HG03469 (cell line): ENCODE measurements at regions not wholly inside any gene's neighbourhood (a gene's known extent, or its start where the extent isn't known, plus 50 kb on each side); places are given as distances from the start of the nearest gene placed in this dataset.
"Not testable (repeated sequence)": the region's sequence is repeated elsewhere in the genome, so short reads cannot be mapped to it uniquely, and the experiment has no call there.

Source experiments
- ATAC-seq: cut with Tn5 transposase; IDR thresholded peaks from one replicate; pipeline ENCODE4 v1.9.1; 2021; ENCODE audit warnings: mild to moderate bottlenecking, moderate library complexity, moderate number of reproducible peaks; ENCODE audit not compliant: unreplicated experiment

- no peak for ATAC-seq
Measured at GRCh38 chr2:8551622-8552074, 130.2 kb upstream of the ID2 start.

- ATAC-seq = no peak
Measured at GRCh38 chr2:8552293-8552801, 129.5 kb upstream of the ID2 start.

DNA sequence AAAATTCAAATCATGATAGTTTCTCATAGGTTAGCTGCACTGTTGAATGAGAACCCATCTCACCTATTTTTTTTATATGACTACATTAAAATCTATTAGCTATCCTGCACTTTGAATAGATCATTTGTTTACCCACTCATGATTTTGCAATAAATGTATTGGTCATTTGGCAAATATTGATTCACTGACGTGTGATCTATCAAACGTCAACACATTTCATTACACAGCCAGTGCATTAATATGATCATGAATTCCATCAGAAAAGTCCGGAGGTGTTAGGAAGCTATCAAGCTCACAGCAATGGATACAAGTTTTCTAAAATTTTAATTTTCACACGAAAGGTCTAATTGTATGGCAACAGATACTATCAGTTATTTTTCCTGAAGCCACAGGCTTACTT is 128.2 kb upstream of the ID2 start:
- no peak for ATAC-seq

GRCh38 chr2:8554296-8554806 is 127.5 kb upstream of the ID2 start:
- no peak for ATAC-seq

- no peak for ATAC-seq
Measured at GRCh38 chr2:8555543-8555942, 126.3 kb upstream of the ID2 start.

- ATAC-seq = no peak
Measured at GRCh38 chr2:8558096-8558495, 123.8 kb upstream of the ID2 start.

- no peak for ATAC-seq
Measured at GRCh38 chr2:8558956-8559355, 122.9 kb upstream of the ID2 start.

DNA sequence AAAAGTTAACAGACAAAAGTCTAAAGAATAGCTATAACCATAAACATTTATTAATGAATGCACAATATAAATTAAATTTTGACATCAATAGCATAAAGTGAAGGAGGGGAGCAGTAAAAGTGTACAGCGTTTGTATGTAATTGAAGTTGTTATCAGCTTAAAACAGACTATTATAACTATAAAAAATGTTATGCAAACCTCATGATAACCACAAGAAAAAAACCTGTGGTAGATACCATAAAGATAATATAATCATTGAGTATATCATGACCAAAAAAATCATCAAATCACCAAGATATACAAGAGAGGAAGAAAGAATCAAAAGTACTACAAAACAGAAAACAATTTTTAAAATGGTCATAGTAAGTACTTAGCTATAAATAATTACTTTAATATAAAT is 122.1 kb upstream of the ID2 start:
- ATAC-seq = no peak

DNA sequence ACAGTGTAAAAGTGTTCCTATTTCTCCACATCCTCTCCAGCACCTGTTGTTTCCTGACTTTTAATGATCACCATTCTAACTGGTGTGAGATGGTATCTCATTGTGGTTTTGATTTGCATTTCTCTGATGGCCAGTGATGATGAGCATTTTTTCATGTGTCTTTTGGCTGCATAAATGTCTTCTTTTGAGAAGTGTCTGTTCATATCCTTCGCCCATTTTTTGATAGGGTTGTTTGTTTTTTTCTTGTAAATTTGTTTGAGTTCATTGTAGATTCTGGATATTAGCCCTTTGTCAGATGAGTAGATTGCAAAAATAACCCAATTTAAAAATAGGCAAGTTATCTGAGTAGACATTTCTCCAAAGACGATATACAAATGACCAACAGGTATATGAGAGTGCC is 120.2 kb upstream of the ID2 start:
- not testable (repeated sequence) for ATAC-seq

- no peak for ATAC-seq
Measured at GRCh38 chr2:8563814-8564474, 117.9 kb upstream of the ID2 start.

- ATAC-seq = no peak
Measured at GRCh38 chr2:8564475-8564874, 117.4 kb upstream of the ID2 start.

GRCh38 chr2:8565399-8566154 is 116.3 kb upstream of the ID2 start:
- ATAC-seq = no peak

GRCh38 chr2:8566155-8566670 is 115.6 kb upstream of the ID2 start:
- no peak for ATAC-seq

DNA sequence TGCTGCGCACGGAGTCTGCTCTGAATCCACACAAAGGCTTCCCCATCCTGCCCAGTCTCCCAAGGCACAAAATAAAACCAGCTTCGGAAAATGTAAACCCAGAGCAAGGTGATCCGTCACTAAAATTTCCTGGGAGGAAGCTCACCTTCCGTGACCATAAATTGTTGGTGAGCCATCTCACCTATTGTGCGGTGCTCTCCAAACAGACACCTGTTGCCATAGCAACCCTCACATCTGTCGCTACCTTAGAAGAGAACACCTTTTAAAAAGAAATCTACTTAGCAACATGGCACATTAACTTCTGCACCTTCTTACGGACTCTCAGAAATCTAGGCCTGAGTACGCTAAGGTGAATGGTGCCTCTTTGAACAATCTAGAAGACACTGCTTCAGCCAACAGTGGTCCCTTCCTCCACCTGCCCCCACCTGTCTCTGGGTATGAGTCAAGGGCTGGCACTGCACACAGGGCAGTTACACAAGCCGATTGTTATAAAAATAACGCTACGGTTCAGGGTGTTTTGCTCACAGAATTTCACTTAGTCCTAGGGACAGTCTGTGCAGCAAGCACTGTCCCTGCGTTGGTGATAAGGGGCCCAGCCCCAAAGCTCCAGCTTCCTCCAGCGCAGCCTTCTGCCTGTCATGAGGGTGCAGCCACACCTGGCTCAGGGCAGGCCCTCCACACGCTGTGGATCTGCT is 114.9 kb upstream of the ID2 start:
- ATAC-seq = no peak

DNA sequence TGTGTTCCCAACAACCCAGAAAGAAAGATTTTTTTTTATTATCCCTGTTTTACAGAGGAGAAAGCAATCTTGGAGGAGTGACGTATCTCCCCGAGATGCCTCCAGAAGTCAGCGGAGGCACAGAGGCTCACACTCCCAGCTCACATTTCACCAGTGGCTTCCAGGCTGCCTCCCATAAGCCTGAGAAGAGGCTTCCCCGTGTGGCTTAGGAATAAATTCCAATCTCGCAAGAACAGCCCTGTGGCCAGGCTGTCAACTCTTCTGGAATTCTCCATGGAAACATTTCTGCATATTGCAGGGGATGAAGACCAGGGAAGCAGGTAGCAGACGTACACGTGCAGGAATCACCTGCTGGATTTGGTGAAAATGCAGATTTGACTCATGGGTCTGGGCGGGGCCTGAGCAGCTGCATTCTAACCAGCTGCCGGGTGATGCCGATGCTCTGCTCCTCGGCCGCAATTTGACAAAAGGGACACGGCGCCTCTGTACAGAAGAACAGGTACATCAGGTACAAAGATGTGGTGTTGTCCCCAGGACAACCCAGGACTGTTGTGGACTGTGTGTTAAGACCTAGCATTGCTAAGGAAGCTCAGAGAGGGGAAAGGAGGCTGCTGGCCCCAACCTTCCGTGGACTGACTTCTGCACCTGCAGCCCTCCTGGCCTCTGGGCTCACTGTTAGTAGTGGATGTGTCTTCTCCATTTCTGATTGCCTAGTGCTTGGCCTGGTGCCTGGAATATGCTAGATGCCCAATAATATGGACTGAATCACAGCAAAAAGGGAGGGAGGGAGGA is 114.2 kb upstream of the ID2 start:
- ATAC-seq = no peak

GRCh38 chr2:8568543-8569302 is 113.1 kb upstream of the ID2 start:
- no peak for ATAC-seq

DNA sequence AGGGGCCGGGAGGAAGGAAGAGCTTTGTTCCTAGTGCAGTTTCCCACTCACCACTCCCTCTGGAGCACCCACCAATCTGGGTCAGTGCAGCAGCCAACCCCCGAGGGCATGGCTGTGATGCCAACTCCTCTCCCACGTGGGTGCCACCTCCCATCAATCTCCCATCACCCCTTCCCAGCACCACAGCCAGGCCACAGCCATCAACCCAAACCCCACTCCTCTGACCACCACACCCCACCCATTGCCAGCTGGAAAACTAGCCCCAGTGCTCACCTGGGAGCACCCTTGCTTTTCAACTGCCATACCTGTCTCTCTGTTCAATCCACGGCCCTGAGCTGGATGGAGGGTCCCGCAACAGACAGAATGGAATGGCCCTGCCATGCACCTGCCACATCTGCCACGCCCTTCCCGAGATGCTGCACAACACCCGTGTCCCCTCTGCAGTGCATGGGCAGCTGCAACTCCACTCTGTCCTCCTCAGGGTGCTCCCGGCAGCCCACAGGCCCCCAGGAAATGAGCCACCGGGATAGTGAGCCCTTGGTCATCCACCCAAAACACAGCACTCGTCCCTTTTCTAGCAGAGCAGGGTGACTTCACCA is 112.4 kb upstream of the ID2 start:
- no peak for ATAC-seq

DNA sequence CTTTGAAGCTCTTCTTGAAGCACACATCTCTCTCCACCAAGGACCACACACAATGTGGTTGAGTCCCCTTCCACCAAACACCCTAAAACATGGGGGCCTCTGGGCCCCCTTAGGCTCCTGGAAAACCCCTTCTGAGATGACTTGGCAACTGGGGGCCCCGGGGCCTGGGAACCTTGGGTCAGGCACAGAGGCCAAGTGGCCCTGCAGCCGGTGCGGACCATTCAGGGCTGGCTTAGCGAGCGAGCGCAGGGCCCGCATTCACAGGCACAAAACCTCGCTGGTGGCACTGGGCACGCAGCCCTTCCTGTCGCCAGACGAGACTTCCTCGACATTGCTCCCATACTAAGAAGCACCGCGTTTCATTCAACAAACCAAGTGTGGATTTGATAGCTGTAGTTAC is 111.2 kb upstream of the ID2 start:
- no peak for ATAC-seq

GRCh38 chr2:8571301-8571791 is 110.5 kb upstream of the ID2 start:
- no peak for ATAC-seq
